ENCODE measurements at regions not wholly inside any gene's neighbourhood (a gene's known extent, or its start where the extent isn't known, plus 50 kb on each side); places are given as distances from the start of the nearest gene placed in this dataset.

- TF ChIP-seq CTCF (IDR thresholded peaks at IDR 0.05) (no peak), ZFX (IDR thresholded peaks at IDR 0.05; ENCODE audit: borderline replicate concordance) (no peak)
These were observed 475.2 kb upstream of the CDH18 start for GRCh38 chr5:20463206-20463605.
